ENCODE measurements at regions not wholly inside any gene's neighbourhood (a gene's known extent, or its start where the extent isn't known, plus 50 kb on each side); places are given as distances from the start of the nearest gene placed in this dataset.

GRCh38 chr2:103353774-103354173, 591.9 kb downstream of the TMEM182 start:
- POLR2A ChIA-PET = no interaction called here
- H3K27me3 ChIP-seq (ENCODE audit: control insufficient read depth in 1 of 2, insufficient read depth in 2 of 2, low read length in 2 of 2) = no peaks in the 10 kb centered on the region
- no peak overlapping the region for H3K27ac ChIP-seq (ENCODE audit: low read depth in 1 of 2, low read length in 2 of 2)
- ATAC-seq (ENCODE audit: poor library complexity) (no peak), DNase-seq (no peak)
- TF ChIP-seq CTCF (IDR thresholded peaks at IDR 0.05) = no peak
- intact Hi-C loops (cut with DNase I, micrococcal nuclease) = no loop called here
- no peaks in the 10 kb centered on the region for H3K36me3 ChIP-seq (ENCODE audit: insufficient read depth, low read length)
- H3K27me3 Mint-ChIP-seq = no peaks in the 10 kb centered on the region
- CTCF ChIA-PET = no interaction called here
- no peaks in the 10 kb centered on the region for H3K4me1 ChIP-seq (ENCODE audit: insufficient read depth, low read length)
- H3K4me3 Mint-ChIP-seq = no peak overlapping the region
- H3K9me3 ChIP-seq (ENCODE audit: control insufficient read depth in 1 of 2, insufficient read depth in 1 of 2, low read length in 2 of 2) = peaks cover 0 to 4% of the 10 kb centered on the region in 2 experiments
- H3K4me1 Mint-ChIP-seq (ENCODE audit: low read depth) = no peaks in the 10 kb centered on the region
- H3K9me3 Mint-ChIP-seq = peaks cover 3% of the 10 kb centered on the region
- no peaks in the 10 kb centered on the region for H3K36me3 Mint-ChIP-seq (ENCODE audit: low read depth)
- H3K4me3 ChIP-seq (ENCODE audit: low read length) = no peak overlapping the region
- H3K27ac Mint-ChIP-seq = no peak overlapping the region

GRCh38 chr2:103355287-103355686, 593.5 kb downstream of the TMEM182 start:
- intact Hi-C loops (cut with DNase I, micrococcal nuclease) = no loop called here
- H3K4me1 ChIP-seq (ENCODE audit: insufficient read depth, low read length) = no peaks in the 10 kb centered on the region
- TF ChIP-seq CTCF (IDR thresholded peaks at IDR 0.05) = no peak
- H3K36me3 Mint-ChIP-seq (ENCODE audit: low read depth) = no peaks in the 10 kb centered on the region
- DNase-seq = no peak
- H3K27ac ChIP-seq (ENCODE audit: low read depth in 1 of 2, low read length in 2 of 2) = no peak overlapping the region
- no peaks in the 10 kb centered on the region for H3K27me3 ChIP-seq (ENCODE audit: control insufficient read depth in 1 of 2, insufficient read depth in 2 of 2, low read length in 2 of 2)
- no peaks in the 10 kb centered on the region for H3K27me3 Mint-ChIP-seq
- peaks cover 3% of the 10 kb centered on the region for H3K9me3 Mint-ChIP-seq
- H3K4me1 Mint-ChIP-seq (ENCODE audit: low read depth) = no peaks in the 10 kb centered on the region
- H3K27ac Mint-ChIP-seq = no peak overlapping the region
- peaks cover 0 to 4% of the 10 kb centered on the region in 2 experiments for H3K9me3 ChIP-seq (ENCODE audit: control insufficient read depth in 1 of 2, insufficient read depth in 1 of 2, low read length in 2 of 2)
- POLR2A ChIA-PET = no interaction called here
- CTCF ChIA-PET = no interaction called here
- no peaks in the 10 kb centered on the region for H3K36me3 ChIP-seq (ENCODE audit: insufficient read depth, low read length)
- ATAC-seq (ENCODE audit: poor library complexity) = no peak
- H3K4me3 Mint-ChIP-seq = no peak overlapping the region
- no peak overlapping the region for H3K4me3 ChIP-seq (ENCODE audit: low read length)

- H3K27me3 Mint-ChIP-seq = no peaks in the 10 kb centered on the region
- H3K4me3 ChIP-seq (ENCODE audit: low read length) = no peak overlapping the region
- H3K27me3 ChIP-seq (ENCODE audit: control insufficient read depth in 1 of 2, insufficient read depth in 2 of 2, low read length in 2 of 2) = no peaks in the 10 kb centered on the region
- no peak overlapping the region for H3K27ac Mint-ChIP-seq
- CTCF ChIA-PET = no interaction called here
- no peak overlapping the region for H3K4me3 Mint-ChIP-seq
- intact Hi-C loops (cut with DNase I, micrococcal nuclease) = no loop called here
- no peak for DNase-seq
- H3K9me3 ChIP-seq (ENCODE audit: control insufficient read depth in 1 of 2, insufficient read depth in 1 of 2, low read length in 2 of 2) = peaks cover 0 to 12% of the 10 kb centered on the region in 2 experiments
- no peak for TF ChIP-seq CTCF (IDR thresholded peaks at IDR 0.05)
- H3K36me3 Mint-ChIP-seq (ENCODE audit: low read depth) = no peaks in the 10 kb centered on the region
- H3K9me3 Mint-ChIP-seq = no peaks in the 10 kb centered on the region
- H3K27ac ChIP-seq (ENCODE audit: low read depth in 1 of 2, low read length in 2 of 2) = no peak overlapping the region
- H3K4me1 Mint-ChIP-seq (ENCODE audit: low read depth) = no peaks in the 10 kb centered on the region
- no peak for ATAC-seq (ENCODE audit: poor library complexity)
- no peaks in the 10 kb centered on the region for H3K4me1 ChIP-seq (ENCODE audit: insufficient read depth, low read length)
- POLR2A ChIA-PET = no interaction called here
- no peaks in the 10 kb centered on the region for H3K36me3 ChIP-seq (ENCODE audit: insufficient read depth, low read length)
These were observed 599.9 kb downstream of the TMEM182 start for GRCh38 chr2:103361712-103362111.

Data from CD4-positive, alpha-beta T cell (primary cell).